ENCODE measurements at regions not wholly inside any gene's neighbourhood (a gene's known extent, or its start where the extent isn't known, plus 50 kb on each side); places are given as distances from the start of the nearest gene placed in this dataset.

GRCh38 chr10:20963721-20964595 is 66.8 kb upstream of the NEBL start:
- DNase-seq: no peak

- no peak for DNase-seq
Measured at GRCh38 chr10:20963056-20963455, 65.9 kb upstream of the NEBL start.

- no peak for DNase-seq
Measured at GRCh38 chr10:20962165-20962564, 65.1 kb upstream of the NEBL start.

- no peak for DNase-seq
Measured at GRCh38 chr10:20959242-20959641, 62.1 kb upstream of the NEBL start.

- no peak for DNase-seq
Measured at GRCh38 chr10:20958764-20959163, 61.7 kb upstream of the NEBL start.

GRCh38 chr10:20958225-20958624 is 61.1 kb upstream of the NEBL start:
- DNase-seq: no peak

GRCh38 chr10:20957744-20958143 is 60.6 kb upstream of the NEBL start:
- DNase-seq: no peak

GRCh38 chr10:20956843-20957242 is 59.7 kb upstream of the NEBL start:
- no peak for DNase-seq

- DNase-seq: no peak
Measured at GRCh38 chr10:20955355-20955893, 58.3 kb upstream of the NEBL start.

- no peak for DNase-seq
Measured at GRCh38 chr10:20954519-20954918, 57.4 kb upstream of the NEBL start.

GRCh38 chr10:20953120-20953519 is 56.0 kb upstream of the NEBL start:
- DNase-seq: no peak

- no peak for DNase-seq
Measured at GRCh38 chr10:20949967-20950366, 52.9 kb upstream of the NEBL start.

GRCh38 chr10:20948686-20949327 is 51.7 kb upstream of the NEBL start:
- DNase-seq: no peak

Measured in T-helper 9 cell (primary cell).